HG03025 (cell line): ENCODE measurements at regions not wholly inside any gene's neighbourhood (a gene's known extent, or its start where the extent isn't known, plus 50 kb on each side); places are given as distances from the start of the nearest gene placed in this dataset.
"Not testable (repeated sequence)": the region's sequence is repeated elsewhere in the genome, so short reads cannot be mapped to it uniquely, and the experiment has no call there.

Source experiments
- ATAC-seq: cut with Tn5 transposase; IDR thresholded peaks from one replicate; pipeline ENCODE4 v1.9.1; 2021; ENCODE audit warnings: mild to moderate bottlenecking, moderate library complexity; ENCODE audit not compliant: unreplicated experiment, low FRiP score

DNA sequence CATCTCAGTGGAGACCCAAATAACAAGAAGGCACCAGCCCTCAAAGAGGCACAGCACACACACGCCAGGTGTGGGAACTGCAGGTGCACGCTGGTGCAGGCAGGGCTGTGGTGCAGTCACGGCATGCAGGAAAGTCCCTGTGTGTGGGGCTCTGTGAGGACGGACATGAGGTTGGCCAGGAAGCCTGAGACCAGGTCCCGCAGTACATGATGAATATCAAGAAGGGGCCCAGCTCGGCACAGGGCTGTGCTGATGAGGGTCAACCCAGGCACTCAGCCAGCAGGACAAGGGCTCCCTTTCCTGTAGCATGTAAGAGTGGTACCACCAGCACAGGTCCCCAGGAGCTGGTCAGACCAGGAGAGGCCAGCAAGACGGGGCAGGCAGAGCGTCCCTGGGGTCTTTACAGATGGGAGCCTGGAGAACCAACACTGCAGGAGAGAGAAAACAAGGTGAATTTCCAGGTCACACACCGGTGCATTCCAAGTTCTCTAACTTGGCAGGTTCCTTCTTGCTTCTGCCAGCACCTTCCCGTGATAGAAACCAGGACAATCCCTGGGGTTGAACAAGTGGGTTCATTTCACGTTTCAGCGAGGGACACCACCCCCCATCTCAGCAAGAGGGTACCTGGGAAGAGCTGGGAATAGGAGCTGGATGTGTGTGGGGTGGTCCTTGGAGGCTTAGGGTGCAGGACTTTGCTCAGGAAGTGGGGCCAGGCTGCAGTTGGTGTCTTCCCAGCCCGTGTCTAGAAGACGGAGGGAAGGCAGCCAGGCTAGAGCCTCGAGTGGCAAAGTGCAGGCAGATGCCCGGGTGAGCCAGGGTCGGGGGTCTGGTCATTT, 244.8 kb upstream of the TCERG1L start:
- no peak for ATAC-seq

DNA sequence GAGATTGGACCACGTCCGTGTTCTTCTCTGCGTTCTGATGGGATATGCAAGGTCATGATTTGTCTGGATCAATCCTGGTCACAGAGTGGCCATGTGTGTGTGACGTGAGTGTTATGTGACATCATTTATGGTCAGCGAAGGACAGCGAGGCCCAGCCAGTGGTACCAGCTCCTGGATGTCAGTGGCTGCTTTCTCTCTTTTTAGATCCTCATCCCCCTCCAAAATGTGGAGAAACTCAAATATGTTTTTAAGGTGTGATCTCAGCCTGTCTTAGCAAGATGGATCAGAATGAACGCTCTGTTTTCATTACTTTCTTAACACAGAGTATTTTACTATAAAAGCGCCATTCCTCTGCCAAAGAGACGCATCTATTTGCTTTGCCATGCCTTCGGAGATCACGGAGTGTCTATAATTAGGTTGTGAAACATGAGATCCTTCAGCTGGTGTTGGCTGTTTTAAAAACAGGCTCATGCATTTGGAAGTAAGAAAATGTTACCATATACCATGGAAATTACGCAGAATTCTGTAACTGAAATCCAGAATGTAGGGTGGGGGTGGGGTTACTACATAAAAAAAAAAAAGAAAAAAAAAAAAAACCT, 245.5 kb upstream of the TCERG1L start:
- ATAC-seq = no peak

DNA sequence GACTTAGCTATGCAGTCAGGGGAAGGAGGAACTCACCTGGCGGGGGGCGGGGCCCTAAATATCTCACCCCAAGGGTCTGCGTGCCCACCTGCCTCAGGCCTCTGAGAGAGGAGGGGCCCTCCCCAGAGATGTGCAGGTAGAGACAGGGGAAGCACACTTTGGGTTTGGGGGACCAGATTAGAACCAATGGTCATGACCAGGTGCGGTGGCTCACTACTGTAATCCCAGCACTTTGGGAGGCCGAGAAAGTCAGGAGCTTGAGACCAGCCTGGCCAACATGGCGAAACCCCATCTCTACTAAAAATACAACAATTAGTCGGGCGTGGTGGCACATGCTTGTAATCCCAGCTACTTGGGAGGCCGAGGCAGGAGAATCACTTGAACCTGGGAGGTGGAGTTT, 246.4 kb upstream of the TCERG1L start:
- not testable (repeated sequence) for ATAC-seq

DNA sequence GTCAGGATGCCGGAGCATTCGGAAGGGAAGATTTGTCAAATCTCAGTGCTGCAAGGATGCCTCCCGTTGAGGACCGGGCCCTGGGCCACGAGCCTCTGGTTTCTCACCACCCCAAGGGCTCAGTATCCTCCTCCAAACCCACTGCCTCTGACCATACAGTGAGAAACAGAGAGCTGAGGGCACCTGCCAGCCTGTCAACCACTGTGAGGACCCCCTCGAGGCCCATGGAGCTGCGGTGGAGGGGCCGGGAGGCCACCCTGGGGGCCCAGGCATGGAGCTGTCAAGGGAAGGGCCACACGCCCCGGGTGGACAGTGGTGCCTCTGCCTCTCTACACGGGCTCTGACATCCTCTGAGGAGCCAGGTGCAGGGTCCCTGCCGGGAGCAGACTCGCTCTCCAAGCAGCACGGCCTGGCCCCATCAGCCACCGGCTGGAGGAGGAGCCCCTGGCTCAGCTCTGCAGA, 248.0 kb upstream of the TCERG1L start:
- ATAC-seq = no peak

DNA sequence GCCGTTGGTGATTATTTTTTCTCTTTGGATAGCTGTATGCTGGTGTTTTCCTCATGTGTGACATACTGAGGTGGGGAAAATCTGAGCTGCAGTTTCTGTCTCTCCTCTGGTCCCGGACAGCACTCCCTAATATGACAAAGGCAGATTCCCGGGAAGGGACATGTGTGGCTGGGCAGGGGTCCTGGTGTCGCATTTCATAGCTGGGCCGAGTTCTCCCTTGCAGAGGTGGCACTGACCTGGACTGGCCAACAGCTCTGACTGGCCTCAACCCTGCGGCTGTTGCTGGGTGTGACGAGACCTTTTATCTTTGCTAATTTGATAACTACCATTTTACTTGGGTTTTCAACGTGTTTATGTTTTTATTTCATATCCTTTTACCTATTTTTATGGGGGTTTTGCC, 248.6 kb upstream of the TCERG1L start:
- ATAC-seq = no peak

DNA sequence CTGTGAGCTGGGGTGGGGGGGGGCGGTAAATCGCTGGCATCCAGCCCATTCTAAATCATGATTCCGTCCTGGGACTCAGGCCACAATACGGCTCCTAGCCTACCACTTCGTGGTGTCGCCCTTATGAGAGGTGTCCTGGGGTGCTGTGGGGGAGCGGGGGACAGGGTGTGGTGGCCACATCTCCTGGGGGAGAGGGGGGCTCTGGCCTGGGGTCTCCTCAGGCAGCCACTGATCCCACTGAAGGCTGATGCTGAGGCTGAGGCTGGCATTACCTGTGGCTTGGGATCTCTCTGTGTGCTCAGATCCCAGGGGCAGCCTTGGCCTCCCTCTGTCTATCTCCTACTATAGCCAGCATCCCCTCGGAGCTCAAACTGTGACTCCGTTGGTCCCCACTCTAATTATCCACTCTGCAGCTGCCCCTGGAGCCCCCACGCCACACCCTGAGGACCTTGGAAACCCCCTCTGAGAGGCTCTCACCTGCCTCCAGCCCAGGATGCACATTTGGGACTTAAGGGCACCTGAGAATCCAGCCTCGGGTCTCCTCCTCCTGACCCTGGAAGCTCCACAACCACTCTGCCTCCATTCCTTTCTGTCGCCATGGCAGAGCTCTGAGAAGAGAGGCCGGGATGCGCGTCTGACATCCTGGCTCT, 249.3 kb upstream of the TCERG1L start:
- ATAC-seq = no peak

DNA sequence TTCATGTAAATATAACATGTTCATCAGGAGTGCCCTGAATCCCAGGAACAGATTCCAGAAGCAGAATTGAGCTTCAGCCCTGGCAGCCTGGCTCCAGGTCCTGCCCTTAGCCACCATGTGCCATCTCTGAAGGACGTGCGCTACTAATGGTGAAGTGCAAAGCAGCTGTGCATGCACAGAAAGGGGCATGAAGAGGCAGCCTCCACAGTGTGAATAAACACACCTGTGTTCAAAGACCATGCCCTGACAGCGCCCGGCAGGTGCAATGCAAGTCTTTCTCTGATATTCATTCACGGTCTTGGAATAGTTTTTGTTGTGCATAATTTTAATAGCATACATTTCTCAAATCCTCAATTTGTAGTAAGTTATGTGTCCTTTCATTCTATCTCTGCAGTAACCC, 250.4 kb upstream of the TCERG1L start:
- no peak for ATAC-seq

DNA sequence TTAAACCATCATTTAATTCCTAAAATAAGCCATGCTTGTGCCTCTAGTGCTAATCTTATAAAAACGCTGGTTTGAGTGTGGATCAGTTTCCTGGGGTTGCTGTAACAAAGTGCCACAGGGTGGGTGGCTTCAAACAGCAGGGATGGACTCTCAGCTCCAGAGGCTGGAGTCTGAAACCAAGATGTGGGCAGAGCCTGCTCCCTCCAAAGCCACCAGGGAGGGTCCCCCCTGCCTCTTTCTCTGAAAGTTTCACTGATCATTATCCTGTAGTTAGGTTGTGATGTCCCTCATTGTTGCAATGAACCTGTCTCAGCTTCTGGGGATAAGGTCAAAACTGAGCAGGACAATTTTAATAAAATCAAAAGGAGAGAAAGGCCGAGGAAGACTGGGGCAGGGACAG, 251.9 kb upstream of the TCERG1L start:
- no peak for ATAC-seq

DNA sequence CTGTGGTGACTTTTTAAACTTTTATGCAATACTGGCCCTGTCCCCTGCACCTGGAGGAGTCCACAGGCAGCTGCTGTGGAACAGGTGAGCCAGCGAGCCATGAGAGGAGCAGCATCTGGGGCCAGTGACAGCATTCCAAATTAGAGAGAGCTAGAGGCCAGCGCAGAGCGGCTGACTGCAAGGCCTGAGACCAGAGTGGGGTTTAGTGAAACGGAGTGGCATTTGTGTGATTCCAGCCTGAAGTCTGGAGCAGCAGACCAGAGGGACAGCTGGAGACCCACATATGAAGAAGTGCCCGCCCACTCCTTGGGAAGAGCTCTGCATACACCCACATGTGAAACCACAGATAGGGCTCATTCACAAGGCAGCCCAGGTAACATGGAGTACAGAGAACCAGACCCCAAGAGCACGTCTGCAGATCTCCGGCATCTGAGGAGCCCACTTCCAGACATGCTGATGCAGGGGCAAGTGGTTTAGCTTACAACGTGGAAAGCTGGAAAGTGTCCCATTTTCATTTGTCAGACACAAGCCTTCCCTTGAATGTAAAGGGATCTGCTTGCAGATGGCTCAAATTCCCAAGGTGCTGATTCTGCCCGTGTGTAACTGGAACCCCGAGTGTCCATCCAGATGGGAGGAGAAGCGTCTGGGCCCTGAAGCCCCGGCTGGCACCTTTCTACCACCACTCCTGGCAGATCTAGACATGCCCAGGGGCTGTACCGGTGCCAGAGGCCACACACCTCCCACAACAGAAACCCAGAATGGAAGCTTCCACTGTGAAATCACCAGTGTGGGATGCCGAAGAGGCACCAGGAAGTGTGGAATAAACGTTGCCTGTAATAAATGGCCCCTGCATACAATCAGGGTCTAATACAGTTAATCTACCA, 256.0 kb upstream of the TCERG1L start:
- ATAC-seq = no peak

DNA sequence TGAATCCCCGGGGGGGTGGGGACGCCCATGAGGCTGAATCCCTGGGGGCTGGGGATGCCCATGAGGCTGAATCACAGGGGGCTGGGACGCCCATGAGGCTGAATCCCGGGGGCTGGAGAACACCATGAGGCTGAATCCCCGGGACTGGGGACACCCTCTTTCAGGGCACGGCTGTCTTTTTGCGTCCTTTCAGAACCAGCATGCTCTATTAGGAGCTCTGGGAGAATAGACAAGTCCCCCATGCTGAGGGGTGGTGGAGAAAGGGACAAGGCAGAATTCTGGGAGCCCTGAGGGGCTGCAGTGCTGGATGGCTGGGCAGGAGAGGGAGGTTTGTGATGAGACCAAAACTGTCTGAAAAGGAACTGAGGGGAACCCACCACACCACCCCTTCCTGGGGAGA, 257.3 kb upstream of the TCERG1L start:
- ATAC-seq = no peak

DNA sequence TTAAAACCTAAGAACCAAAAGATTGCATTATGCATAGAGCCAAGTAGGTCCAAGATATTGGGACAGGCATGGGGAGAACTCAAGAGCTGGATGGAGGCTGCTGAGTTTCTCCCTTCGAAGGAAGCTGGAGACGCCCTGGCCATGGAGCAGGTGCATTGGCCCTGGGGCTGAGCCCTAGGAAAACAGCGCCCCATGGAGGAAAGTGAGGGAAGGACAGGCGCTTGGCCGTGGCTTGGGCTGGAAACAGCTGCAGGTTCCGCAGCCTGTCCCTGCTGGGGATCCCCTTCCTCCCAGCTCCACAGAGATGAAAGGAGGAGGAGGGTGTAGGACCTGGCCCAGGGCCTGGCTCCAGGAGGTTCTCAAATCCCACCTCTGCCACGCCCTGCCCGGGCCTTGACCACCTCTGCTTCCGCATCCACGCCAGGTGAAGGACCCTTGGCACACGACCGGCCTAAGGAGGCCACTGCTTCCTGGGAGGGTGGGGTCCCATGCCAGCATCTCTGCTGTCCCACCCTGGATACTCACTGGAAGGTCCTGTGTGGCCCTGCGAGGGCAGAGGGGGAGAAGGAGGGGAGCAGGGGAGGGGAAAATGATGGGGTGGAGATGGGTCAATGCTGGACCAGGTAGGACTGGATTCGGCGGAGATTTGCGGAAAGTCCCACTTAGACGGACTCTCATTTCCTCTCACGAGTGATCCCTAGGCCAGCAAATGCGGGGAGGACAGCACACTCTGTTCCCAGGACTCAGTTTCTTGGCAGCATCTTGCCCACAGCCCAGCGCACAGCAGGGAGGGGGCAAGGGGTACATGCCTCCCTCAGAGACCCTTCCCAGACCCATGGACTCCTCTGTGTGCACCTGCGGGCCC, 258.6 kb upstream of the TCERG1L start:
- ATAC-seq = no peak

DNA sequence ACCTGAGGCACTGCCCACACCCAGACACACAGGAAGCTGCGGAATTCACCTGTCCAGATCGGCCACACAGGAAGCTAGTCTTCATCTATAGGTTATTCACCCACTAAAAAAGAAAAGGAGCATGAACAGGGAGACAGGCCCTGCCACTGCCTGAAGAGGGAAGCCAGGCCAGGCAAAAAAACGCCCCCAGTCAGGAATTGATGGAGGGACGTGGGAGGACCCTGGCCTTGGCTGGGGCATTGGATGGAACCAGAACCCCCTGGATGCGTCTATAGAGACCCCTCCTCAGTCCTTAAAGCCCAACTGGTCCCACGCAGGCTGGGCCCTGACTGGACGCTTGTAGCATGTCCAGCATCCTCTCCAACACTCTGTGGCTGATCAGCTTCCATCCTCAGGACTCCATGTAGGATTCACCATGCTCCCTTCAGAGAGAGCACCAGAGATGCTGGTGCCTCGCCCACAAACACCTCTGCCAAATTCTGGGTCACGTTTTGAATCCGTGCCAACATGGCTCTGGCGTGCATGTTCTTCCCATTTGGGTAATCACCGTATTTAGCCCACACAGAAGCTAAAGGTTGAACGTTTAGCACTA, 259.3 kb upstream of the TCERG1L start:
- ATAC-seq = no peak

DNA sequence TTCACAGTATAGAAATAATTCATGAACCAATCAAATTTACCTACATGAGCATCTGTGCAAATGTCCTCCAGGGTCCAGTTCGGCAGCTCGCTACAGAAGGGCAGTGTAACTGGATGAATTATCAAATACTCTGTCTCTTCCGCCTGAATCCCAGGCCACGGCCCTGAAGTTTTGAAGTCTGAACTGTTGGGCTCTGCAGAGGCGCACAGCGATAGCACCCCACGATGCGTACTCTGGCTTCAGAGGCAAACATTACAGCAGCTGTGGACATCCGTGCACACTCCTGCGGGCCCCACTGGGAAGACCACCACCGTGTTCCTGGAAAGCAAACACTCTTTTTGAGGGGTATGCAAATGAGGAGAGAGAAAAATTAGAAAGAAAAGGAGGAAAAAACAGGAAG, 259.8 kb upstream of the TCERG1L start:
- no peak for ATAC-seq

DNA sequence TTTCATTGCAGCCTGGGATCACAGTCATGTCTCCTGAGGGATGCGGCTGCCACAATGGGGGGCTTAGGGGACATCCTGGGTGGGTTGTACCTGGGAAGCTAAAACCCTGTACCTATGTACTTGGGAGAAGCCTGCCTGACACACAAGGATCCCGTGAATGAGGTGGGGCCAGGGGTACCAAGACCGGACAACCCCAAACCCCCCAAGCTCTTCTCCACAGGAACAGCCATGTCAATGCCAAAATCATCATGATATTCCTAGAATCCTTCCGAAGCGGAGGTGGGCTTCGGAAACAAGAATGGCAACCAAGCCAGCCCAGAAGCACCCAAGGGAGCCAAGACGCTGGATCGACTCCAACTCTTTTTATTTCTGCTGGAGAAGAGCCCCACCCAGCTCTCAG, 260.3 kb upstream of the TCERG1L start:
- no peak for ATAC-seq

DNA sequence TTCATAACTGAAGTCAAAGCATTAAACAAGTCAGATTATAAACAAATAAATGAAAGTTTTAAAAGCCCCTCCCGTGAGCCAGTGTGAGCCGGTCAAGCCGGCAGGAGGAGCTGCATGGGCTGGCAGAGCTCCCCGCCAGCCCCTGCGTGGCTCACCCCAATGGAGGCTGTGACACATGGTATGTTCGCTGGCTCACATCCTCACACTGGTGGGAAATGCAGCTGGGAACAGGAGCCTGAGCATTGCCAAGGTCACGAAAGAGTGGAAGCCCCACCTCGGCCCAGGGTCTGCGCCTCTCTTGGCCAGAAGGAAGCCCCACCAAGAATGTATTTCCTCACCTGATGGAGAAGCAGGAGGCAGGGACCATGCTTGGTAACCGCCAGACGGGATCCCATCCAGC, 261.7 kb upstream of the TCERG1L start:
- no peak for ATAC-seq

DNA sequence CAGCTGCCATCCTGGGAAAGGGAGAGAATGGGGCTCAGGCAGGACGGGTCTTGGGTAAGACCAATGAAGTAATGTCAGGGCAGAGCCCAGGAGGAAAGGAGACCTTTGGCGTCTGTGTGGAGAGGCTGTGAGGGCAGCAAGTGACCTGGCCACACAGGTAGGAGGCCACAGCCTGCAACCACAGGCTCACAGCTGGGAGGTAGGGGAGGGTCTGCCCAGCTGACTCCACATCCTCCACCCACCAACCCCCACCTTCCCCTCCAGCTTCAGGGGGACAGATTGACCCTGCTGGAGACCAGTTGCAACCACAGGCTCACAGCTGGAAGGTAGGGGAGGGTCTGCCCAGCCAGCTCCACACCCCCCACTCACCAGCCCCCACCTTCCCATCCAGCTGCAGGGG, 262.2 kb upstream of the TCERG1L start:
- no peak for ATAC-seq

DNA sequence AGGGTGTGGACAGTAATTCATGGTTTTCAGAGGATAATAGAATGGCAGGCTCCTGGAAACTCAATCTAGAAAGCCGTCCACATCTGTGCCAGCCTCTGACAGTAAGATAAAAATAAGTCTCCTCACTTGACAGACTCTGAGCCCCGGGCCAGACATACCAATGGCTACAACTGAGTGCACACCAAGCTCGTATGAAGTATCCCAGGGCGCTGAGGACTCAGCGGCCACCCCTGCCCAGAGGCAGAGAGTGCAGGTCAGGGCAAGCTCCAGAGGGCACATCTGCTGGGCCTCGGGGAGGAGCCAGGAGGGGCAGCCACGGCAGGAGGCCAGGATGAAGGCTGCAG, 262.8 kb upstream of the TCERG1L start:
- no peak for ATAC-seq

DNA sequence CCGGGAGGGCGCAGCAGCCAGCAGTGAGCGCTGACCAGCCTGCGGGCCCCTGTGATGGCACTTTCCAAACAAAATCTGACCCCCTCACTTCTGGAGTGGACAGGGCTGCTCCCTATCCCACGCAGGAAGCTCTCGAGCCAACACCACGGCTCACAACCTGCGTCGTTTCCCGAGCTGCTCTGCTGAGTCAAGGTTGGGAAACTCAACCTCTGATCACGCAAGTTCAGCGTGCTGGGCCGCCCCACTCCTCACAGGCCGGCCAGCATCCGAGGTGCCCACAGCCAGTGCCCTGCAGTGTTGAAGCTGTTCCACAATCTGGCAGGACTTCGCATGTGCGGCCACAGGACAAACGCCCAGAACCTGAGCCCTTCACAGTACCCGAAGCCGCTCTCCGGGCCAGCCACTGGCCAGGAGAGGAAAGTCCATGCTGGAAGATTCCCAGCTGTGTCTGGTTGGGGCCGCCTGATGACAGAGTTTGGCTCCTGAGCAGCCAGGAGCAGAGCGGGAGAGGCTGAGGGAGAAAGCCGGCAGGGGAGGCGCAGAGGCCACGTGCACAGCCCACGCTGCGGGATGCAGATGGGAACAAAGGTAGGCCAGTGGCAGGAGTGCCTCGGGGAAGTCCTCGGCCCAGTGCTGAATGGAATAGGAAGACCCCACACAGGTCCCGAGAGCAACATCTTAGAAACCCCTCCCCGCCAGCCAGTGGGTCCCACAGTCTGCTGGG, 263.3 kb upstream of the TCERG1L start:
- ATAC-seq = no peak

DNA sequence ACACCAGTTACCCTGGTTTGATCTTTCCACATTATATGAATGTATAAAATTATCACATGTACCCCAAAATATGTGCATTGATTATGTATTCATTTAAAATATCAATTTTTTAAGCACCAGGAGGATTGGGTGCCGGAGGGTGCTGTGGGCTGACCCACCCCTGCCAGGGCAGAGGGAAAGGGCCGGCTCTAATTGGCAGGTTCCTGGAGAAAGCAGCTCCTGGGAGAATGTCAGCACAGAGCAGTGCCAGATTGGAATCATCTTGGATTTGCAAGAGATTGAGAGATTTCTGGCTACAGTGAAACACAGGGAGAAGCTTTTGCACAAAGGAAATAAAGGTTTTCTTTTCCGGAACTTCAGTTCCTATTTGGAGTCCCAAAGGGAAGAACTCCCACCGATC, 264.4 kb upstream of the TCERG1L start:
- ATAC-seq = no peak
